ENCODE measurements at regions not wholly inside any gene's neighbourhood (a gene's known extent, or its start where the extent isn't known, plus 50 kb on each side); places are given as distances from the start of the nearest gene placed in this dataset.

DNA sequence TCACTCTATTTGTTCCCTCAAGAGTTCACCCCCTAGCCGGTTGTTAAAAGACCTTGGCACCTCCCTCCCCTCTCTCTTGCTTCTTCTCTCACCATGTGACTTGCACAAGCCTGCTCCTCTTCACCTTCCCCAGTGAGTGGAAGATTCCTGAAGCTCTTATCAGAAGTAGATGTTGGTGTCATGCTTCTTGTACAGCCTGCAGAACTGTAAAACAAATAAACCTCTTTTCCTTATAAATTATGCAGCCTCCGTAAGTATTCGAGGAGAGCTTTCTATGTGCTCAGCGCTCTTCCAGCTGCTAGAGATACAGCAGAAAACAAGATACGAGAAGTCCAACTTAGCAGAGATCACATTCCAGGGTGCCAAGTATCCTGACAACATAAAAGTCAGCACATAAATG is 147.0 kb upstream of the RUNX1 start:
- TF ChIP-seq GATA2 (CRISPR knock-in tag; IDR thresholded peaks at IDR 0.05) (no peak), CTCF (IDR thresholded peaks at IDR 0.05) (no peak), USF2 (IDR thresholded peaks at IDR 0.05; ENCODE audit: borderline replicate concordance, low read depth, low read length) (no peak), EZH2phosphoT487 (IDR thresholded peaks at IDR 0.05; ENCODE audit: borderline replicate concordance, low read depth) (no peak), SMC3 (IDR thresholded peaks at IDR 0.05; ENCODE audit: low read depth, low read length) (no peak), YY1 (IDR thresholded peaks at IDR 0.05; ENCODE audit: low read depth) (no peak), POLR2AphosphoS5 (IDR thresholded peaks at IDR 0.05; ENCODE audit: low read depth, low read length) (no peak)

Measured in SK-N-SH (cell line).